Tibial artery (tissue), 4 donors: ENCODE measurements at regions not wholly inside any gene's neighbourhood (a gene's known extent, or its start where the extent isn't known, plus 50 kb on each side); places are given as distances from the start of the nearest gene placed in this dataset.

Experiments
- DNase-seq, 2 donors: peaks; one replicate each; pipeline ENCODE4 v3.0.0-alpha.2; 2019
- H3K27ac ChIP-seq, 2 donors: fragments of 200-600 bp; sonication (generic) in 1 of 2; 1 replicate in 1 of 2; 2 replicates in 1 of 2; pipeline ENCODE4 v1.5.1; 2018 to 2019; ENCODE audit warnings: mild to moderate bottlenecking in 1 of 2
- H3K27me3 ChIP-seq, 2 donors: fragments of 200-600 bp; sonication (generic) in 1 of 2; one replicate each; pipeline versions ENCODE4 v1.5.1 to v1.6.0; 2016 to 2019
- H3K36me3 ChIP-seq, 3 donors: fragments of 200-600 bp; sonication (generic) in 2 of 3; one replicate each; pipeline ENCODE4 v1.5.1; 2016 to 2019; ENCODE audit warnings: mild to moderate bottlenecking in 2 of 3
- H3K4me1 ChIP-seq, 4 donors: fragments of 200-600 bp; sonication (generic) in 2 of 4; 1 replicate in 3 of 4; 2 replicates in 1 of 4; pipeline ENCODE4 v1.5.1; 2016 to 2019
- H3K4me3 ChIP-seq, 2 donors: fragments of 200-600 bp; sonication (generic) in 1 of 2; 1 replicate in 1 of 2; 2 replicates in 1 of 2; pipeline ENCODE4 v1.5.1; 2018 to 2019; ENCODE audit warnings: mild to moderate bottlenecking in 2 of 2
- H3K9me3 ChIP-seq, 3 donors: fragments of 200-600 bp; sonication (generic) in 1 of 3; one replicate each; pipeline ENCODE4 v1.5.1; 2016 to 2019
- intact Hi-C: fragments of 100-400 bp; cut with DNase I; formaldehyde crosslinking; loops from one replicate; pipeline ENCODE4 v1.15.0; 2023; ENCODE audit warnings: low total_unique reads
- TF ChIP-seq, protein P1 (sequence below), 2 experiments: fragments of 200-600 bp in 1 of 2; fragments of 450-650 bp in 1 of 2; IDR thresholded peaks; one replicate each; pipeline ENCODE4 v1.5.1; 2017 to 2019; ENCODE audit warnings: antibody characterized with exemption in 2 of 2, mild to moderate bottlenecking in 1 of 2, moderate library complexity in 1 of 2

DNA sequence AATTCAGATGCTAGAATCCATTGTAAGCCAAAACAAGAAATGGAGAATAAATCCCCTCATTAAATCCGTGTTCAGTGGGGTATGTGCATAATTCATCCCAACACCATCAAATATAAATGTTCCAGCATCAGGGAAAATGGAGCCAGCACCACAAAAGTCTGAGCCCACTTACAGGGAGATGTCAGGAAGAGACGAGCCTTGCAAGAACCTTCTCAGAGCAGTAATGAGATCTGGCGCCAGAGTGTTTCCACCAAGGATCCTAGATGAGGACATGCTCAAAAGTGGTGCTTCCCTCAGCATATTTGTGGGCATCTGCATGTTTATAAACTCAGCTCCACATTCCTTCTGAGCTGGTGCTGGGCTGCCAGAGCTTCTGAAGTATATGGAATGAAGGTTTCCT is 541.9 kb upstream of the C16orf82 start:
- no peak overlapping the region for H3K4me3 ChIP-seq
- no peaks in the 10 kb centered on the region for H3K4me1 ChIP-seq
- no peaks in the 10 kb centered on the region for H3K36me3 ChIP-seq
- H3K27ac ChIP-seq = no peak overlapping the region
- no peaks in the 10 kb centered on the region for H3K27me3 ChIP-seq
- TF ChIP-seq, protein P1, sequence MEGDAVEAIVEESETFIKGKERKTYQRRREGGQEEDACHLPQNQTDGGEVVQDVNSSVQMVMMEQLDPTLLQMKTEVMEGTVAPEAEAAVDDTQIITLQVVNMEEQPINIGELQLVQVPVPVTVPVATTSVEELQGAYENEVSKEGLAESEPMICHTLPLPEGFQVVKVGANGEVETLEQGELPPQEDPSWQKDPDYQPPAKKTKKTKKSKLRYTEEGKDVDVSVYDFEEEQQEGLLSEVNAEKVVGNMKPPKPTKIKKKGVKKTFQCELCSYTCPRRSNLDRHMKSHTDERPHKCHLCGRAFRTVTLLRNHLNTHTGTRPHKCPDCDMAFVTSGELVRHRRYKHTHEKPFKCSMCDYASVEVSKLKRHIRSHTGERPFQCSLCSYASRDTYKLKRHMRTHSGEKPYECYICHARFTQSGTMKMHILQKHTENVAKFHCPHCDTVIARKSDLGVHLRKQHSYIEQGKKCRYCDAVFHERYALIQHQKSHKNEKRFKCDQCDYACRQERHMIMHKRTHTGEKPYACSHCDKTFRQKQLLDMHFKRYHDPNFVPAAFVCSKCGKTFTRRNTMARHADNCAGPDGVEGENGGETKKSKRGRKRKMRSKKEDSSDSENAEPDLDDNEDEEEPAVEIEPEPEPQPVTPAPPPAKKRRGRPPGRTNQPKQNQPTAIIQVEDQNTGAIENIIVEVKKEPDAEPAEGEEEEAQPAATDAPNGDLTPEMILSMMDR (IDR thresholded peaks at IDR 0.05) = no peak
- intact Hi-C loops = loop anchor here (5.0 kb wide), 1 partner anchor 433 kb away; no protein-coding TSS in a partner anchor
- H3K9me3 ChIP-seq = no peaks in the 10 kb centered on the region
- no peak for DNase-seq

DNA sequence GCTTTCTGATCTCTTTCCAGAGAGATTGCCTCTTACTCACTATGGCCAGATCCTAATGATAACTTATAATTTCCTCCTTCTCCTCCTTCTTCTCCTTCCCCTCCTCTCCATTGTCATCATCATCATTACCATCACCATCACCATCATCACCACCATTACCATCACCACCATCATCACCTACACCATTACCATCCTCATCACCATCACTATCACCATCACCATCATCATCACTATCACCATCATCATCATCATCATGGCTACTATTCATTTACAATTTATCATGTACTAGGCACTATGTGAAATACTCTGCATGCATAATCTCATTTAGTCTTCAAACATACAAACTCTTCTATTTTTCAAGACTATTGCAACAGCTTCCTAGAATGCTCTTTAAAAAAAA is 540.9 kb upstream of the C16orf82 start:
- H3K27ac ChIP-seq = no peak overlapping the region

DNA sequence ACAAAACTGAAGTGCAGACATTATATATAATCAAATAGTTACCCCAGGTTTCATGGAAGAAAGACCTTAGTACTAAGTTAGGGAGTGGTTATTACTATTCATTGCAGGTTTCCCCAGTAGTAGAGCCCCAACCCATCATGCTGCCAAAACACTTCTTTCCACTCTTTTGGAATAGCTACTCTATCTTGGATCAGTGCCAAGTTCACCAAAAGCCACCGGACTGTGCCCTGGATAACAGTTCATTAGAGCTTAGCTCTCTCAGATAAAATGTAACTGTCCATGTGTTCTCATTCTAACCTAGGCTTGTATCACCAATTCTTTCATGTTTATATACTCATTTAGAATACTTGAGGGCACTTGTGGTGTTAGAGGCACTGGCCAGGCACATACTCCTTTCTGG is 540.1 kb upstream of the C16orf82 start:
- no peaks in the 10 kb centered on the region for H3K9me3 ChIP-seq
- H3K36me3 ChIP-seq = no peaks in the 10 kb centered on the region
- DNase-seq = no peak
- no peaks in the 10 kb centered on the region for H3K4me1 ChIP-seq
- H3K4me3 ChIP-seq = no peak overlapping the region
- H3K27me3 ChIP-seq = no peaks in the 10 kb centered on the region
- no peak overlapping the region for H3K27ac ChIP-seq
- intact Hi-C loops = no loop called here
- TF ChIP-seq, protein P1 (IDR thresholded peaks at IDR 0.05) = no peak

More for the DNA sequence above, 540.9 kb upstream of the C16orf82 start:
- TF ChIP-seq, protein P1 (IDR thresholded peaks at IDR 0.05) = no peak
- no peaks in the 10 kb centered on the region for H3K36me3 ChIP-seq
- H3K27me3 ChIP-seq = no peaks in the 10 kb centered on the region
- intact Hi-C loops = no loop called here
- H3K4me1 ChIP-seq = no peaks in the 10 kb centered on the region
- H3K4me3 ChIP-seq = no peak overlapping the region
- DNase-seq = no peak
- no peaks in the 10 kb centered on the region for H3K9me3 ChIP-seq

DNA sequence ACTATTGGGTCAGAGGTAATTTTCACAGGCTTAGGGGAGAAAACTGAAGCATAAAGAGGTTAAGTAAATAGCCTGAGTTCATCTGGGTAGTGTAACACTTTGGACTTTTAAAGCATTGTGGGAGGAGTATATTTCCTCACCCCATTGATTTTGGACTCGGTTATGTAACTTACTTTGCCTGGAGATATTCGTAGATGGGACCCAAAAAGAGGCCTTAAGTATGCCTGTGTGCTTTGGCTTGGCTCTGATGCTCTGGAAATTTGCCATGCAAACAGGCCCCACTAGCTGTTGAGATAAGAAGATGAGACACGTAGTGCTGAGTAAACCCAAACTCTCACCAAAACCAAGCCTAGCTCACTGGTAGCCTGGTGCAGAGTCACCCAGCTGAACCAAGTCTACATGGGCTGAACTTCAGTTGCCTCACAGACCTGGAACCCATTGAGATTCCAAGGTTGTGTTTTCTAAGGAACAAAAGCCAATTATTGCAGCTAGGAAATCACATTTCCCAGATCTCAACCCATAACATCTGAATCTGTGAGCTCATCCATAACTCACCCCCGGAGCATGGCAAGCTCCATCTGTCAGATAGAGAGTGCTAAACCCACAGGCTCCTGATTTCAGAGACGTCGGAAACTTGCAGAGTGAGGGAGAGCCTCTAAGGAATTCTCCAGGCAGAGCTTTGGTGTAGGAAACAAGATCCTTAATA is 536.0 kb upstream of the C16orf82 start:
- Histone ChIP-seq H3K27me3 (no peaks in the 10 kb centered on the region), H3K9me3 (no peaks in the 10 kb centered on the region), H3K4me1 (no peaks in the 10 kb centered on the region), H3K27ac (no peak overlapping the region), H3K36me3 (no peaks in the 10 kb centered on the region), H3K4me3 (no peak overlapping the region)
- intact Hi-C loops = no loop called here
- TF ChIP-seq, protein P1 (IDR thresholded peaks at IDR 0.05) = no peak
- no peak for DNase-seq

DNA sequence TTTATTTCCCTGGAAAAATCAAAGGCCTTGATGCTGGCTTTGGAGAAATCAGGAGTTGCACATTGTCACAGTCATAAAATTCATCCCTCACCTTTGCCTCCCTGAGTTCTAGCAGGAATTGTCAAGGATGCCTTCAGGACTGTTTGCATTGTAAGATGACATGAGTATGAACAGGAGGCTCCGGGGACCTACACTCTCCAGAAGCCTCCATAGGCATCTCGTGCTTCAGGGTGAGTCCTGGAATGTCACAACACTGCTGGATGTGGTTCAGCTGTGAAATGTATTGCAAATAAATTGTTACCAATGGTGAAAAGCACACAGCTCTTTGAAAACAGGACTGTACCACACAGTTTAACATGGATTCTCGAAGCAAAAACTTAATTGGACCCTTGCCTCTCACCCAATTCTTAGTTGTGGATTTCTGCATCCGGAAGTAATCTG is 535.4 kb upstream of the C16orf82 start:
- TF ChIP-seq, protein P1 (IDR thresholded peaks at IDR 0.05) = no peak
- intact Hi-C loops = no loop called here
- DNase-seq = no peak
- Histone ChIP-seq H3K27ac (no peak overlapping the region), H3K27me3 (no peaks in the 10 kb centered on the region), H3K36me3 (no peaks in the 10 kb centered on the region), H3K9me3 (no peaks in the 10 kb centered on the region), H3K4me3 (no peak overlapping the region), H3K4me1 (no peaks in the 10 kb centered on the region)
